Muscle of leg (tissue), 3 donors: ENCODE measurements at regions not wholly inside any gene's neighbourhood (a gene's known extent, or its start where the extent isn't known, plus 50 kb on each side); places are given as distances from the start of the nearest gene placed in this dataset.
A peak's percentile ranks its signal among the peaks of the same experiment; 100 is the strongest.

Source experiments
- DNase-seq: peaks from one replicate; pipeline ENCODE4 v3.0.0; 2013
- H3K27ac ChIP-seq: one replicate; pipeline ENCODE4 v1.5.1; 2013; ENCODE audit warnings: mild to moderate bottlenecking, low read length, control low read depth
- H3K27me3 ChIP-seq: one replicate; pipeline ENCODE4 v1.6.1; 2013; ENCODE audit warnings: low read length; ENCODE audit not compliant: control insufficient read depth, insufficient read depth
- H3K36me3 ChIP-seq: one replicate; pipeline ENCODE4 v1.6.1; 2013; ENCODE audit warnings: low read length; ENCODE audit not compliant: control insufficient read depth, insufficient read depth
- H3K4me1 ChIP-seq: one replicate; pipeline ENCODE4 v1.6.1; 2013; ENCODE audit warnings: low read length; ENCODE audit not compliant: control insufficient read depth, insufficient read depth
- H3K4me3 ChIP-seq: one replicate; pipeline ENCODE4 v1.5.1; 2013; ENCODE audit warnings: low read length, control low read depth
- H3K9me3 ChIP-seq: replicated peaks from 2 replicates; pipeline ENCODE4 v1.6.1; 2013; ENCODE audit warnings: low read depth, low read length; ENCODE audit not compliant: control insufficient read depth
- WGBS: methylation state at CpG from one replicate; pipeline ENCODE4 v1.1.5; 2013; ENCODE audit warnings: missing lambda C conversion rate; ENCODE audit not compliant: insufficient coverage; 5-methylcytosine and 5-hydroxymethylcytosine counted together

GRCh38 chr1:101154547-101154946 is 82.3 kb upstream of the S1PR1 start:
- Histone ChIP-seq H3K4me1 (no peaks in the 10 kb centered on the region), H3K36me3 (no peaks in the 10 kb centered on the region), H3K27me3 (no peaks in the 10 kb centered on the region), H3K27ac (no peak overlapping the region), H3K4me3 (no peak overlapping the region), H3K9me3 (no peaks in the 10 kb centered on the region)
- no CpG with 5 or more reads among the region's 1 CpG for WGBS
- DNase-seq, result no peak

GRCh38 chr1:101153692-101154091 is 83.1 kb upstream of the S1PR1 start:
- no peaks in the 10 kb centered on the region for H3K4me1 ChIP-seq

GRCh38 chr1:101152633-101153032 is 84.2 kb upstream of the S1PR1 start:
- no peak overlapping the region for H3K4me3 ChIP-seq
- no peak overlapping the region for H3K27ac ChIP-seq
- no peaks in the 10 kb centered on the region for H3K9me3 ChIP-seq
- no peaks in the 10 kb centered on the region for H3K27me3 ChIP-seq
- 65% methylated on average over 3 of the region's 4 CpGs for WGBS
- no peaks in the 10 kb centered on the region for H3K36me3 ChIP-seq
- DNase-seq, result no peak
- no peaks in the 10 kb centered on the region for H3K4me1 ChIP-seq

More at GRCh38 chr1:101153692-101154091, 83.1 kb upstream of the S1PR1 start:
- Histone ChIP-seq H3K27me3 (no peaks in the 10 kb centered on the region), H3K27ac (no peak overlapping the region), H3K9me3 (no peaks in the 10 kb centered on the region), H3K4me3 (no peak overlapping the region), H3K36me3 (no peaks in the 10 kb centered on the region)
- no CpG with 5 or more reads among the region's 2 CpGs for WGBS
- no peak for DNase-seq

GRCh38 chr1:101151286-101151685 is 85.5 kb upstream of the S1PR1 start:
- Histone ChIP-seq H3K36me3 (no peaks in the 10 kb centered on the region), H3K9me3 (no peaks in the 10 kb centered on the region), H3K27ac (no peak overlapping the region), H3K4me3 (no peak overlapping the region), H3K4me1 (no peaks in the 10 kb centered on the region), H3K27me3 (no peaks in the 10 kb centered on the region)
- DNase-seq, result no peak
- WGBS, result no CpG with 5 or more reads among the region's 2 CpGs

- H3K27me3 ChIP-seq, result no peaks in the 10 kb centered on the region
- H3K9me3 ChIP-seq, result no peaks in the 10 kb centered on the region
- no peaks in the 10 kb centered on the region for H3K4me1 ChIP-seq
- DNase-seq, result no peak
- H3K27ac ChIP-seq, result no peak overlapping the region
- no CpG with 5 or more reads among the region's 5 CpGs for WGBS
- no peak overlapping the region for H3K4me3 ChIP-seq
- H3K36me3 ChIP-seq, result no peaks in the 10 kb centered on the region
Observed at GRCh38 chr1:101150670-101151069, 86.1 kb upstream of the S1PR1 start.

GRCh38 chr1:101150266-101150665 is 86.6 kb upstream of the S1PR1 start:
- no peak for DNase-seq
- WGBS, result no CpG with 5 or more reads among the region's 4 CpGs
- Histone ChIP-seq H3K36me3 (no peaks in the 10 kb centered on the region), H3K4me1 (no peaks in the 10 kb centered on the region), H3K27me3 (no peaks in the 10 kb centered on the region), H3K27ac (no peak overlapping the region), H3K4me3 (no peak overlapping the region), H3K9me3 (no peaks in the 10 kb centered on the region)

- Histone ChIP-seq H3K4me3 (no peak overlapping the region), H3K9me3 (no peaks in the 10 kb centered on the region), H3K27ac (no peak overlapping the region), H3K4me1 (no peaks in the 10 kb centered on the region), H3K27me3 (no peaks in the 10 kb centered on the region), H3K36me3 (no peaks in the 10 kb centered on the region)
- 17% methylated on average over 1 of the region's 3 CpGs for WGBS
- DNase-seq, result peak; percentile 52
Observed at GRCh38 chr1:101148980-101149379, 87.8 kb upstream of the S1PR1 start.

- Histone ChIP-seq H3K27me3 (no peaks in the 10 kb centered on the region), H3K27ac (no peak overlapping the region), H3K4me1 (no peaks in the 10 kb centered on the region), H3K36me3 (no peaks in the 10 kb centered on the region), H3K4me3 (no peak overlapping the region), H3K9me3 (no peaks in the 10 kb centered on the region)
- 60% methylated on average over 1 of the region's 3 CpGs for WGBS
- no peak for DNase-seq
Observed at GRCh38 chr1:101147381-101147780, 89.4 kb upstream of the S1PR1 start.

- H3K27me3 ChIP-seq, result no peaks in the 10 kb centered on the region
- no peak for DNase-seq
- H3K36me3 ChIP-seq, result no peaks in the 10 kb centered on the region
- no peaks in the 10 kb centered on the region for H3K4me1 ChIP-seq
- H3K9me3 ChIP-seq, result no peaks in the 10 kb centered on the region
- no peak overlapping the region for H3K4me3 ChIP-seq
- no peak overlapping the region for H3K27ac ChIP-seq
Observed at GRCh38 chr1:101145449-101145820, 91.4 kb upstream of the S1PR1 start.

- no peaks in the 10 kb centered on the region for H3K9me3 ChIP-seq
- H3K27me3 ChIP-seq, result no peaks in the 10 kb centered on the region
- no peak for DNase-seq
- WGBS, result no CpG with 5 or more reads among the region's 5 CpGs
- H3K4me3 ChIP-seq, result no peak overlapping the region
- no peak overlapping the region for H3K27ac ChIP-seq
- H3K4me1 ChIP-seq, result no peaks in the 10 kb centered on the region
- no peaks in the 10 kb centered on the region for H3K36me3 ChIP-seq
Observed at GRCh38 chr1:101144671-101145448, 92.0 kb upstream of the S1PR1 start.

- WGBS, result no CpG with 5 or more reads among the region's 1 CpG
- no peaks in the 10 kb centered on the region for H3K36me3 ChIP-seq
- no peaks in the 10 kb centered on the region for H3K9me3 ChIP-seq
Observed at GRCh38 chr1:101142244-101142643, 94.6 kb upstream of the S1PR1 start.

More at GRCh38 chr1:101142244-101142643, 94.6 kb upstream of the S1PR1 start:
- H3K27me3 ChIP-seq, result no peaks in the 10 kb centered on the region
- no peak overlapping the region for H3K4me3 ChIP-seq
- no peaks in the 10 kb centered on the region for H3K4me1 ChIP-seq
- no peak overlapping the region for H3K27ac ChIP-seq
- DNase-seq, result no peak
